ENCODE measurements at regions not wholly inside any gene's neighbourhood (a gene's known extent, or its start where the extent isn't known, plus 50 kb on each side); places are given as distances from the start of the nearest gene placed in this dataset.

DNA sequence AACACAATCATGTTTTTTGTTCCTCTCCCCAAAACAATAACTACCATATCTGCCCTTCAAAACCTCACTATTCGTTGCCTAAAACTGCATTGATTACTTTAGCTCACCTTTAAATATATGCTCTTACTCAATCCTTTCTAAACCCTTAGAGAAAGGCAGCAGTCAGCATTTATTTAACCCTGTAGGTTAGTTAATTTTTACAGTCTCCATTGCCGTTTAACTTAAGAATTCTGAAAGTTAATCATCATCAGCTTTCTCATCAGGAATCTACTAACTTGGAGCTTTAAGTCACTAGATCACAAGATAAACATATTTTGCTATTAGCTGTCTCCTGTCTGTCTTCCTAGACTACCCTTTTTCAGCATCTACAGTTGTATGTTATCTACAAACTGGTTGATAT is 991.9 kb downstream of the EPHA7 start:
- TF ChIP-seq, protein P1, sequence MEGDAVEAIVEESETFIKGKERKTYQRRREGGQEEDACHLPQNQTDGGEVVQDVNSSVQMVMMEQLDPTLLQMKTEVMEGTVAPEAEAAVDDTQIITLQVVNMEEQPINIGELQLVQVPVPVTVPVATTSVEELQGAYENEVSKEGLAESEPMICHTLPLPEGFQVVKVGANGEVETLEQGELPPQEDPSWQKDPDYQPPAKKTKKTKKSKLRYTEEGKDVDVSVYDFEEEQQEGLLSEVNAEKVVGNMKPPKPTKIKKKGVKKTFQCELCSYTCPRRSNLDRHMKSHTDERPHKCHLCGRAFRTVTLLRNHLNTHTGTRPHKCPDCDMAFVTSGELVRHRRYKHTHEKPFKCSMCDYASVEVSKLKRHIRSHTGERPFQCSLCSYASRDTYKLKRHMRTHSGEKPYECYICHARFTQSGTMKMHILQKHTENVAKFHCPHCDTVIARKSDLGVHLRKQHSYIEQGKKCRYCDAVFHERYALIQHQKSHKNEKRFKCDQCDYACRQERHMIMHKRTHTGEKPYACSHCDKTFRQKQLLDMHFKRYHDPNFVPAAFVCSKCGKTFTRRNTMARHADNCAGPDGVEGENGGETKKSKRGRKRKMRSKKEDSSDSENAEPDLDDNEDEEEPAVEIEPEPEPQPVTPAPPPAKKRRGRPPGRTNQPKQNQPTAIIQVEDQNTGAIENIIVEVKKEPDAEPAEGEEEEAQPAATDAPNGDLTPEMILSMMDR (conservative IDR thresholded peaks at IDR 0.05 in 1 of 2, IDR thresholded peaks at IDR 0.05 in 1 of 2; ENCODE audit: extremely low read depth in 1 of 2, insufficient read depth in 1 of 2, low read depth in 1 of 2, low read length in 2 of 2) = no peak
- no peak for TF ChIP-seq EZH2 (IDR thresholded peaks at IDR 0.05; ENCODE audit: borderline replicate concordance, low read length)

All from mammary epithelial cell (primary cell).